MM.1S (cell line): ENCODE measurements at regions not wholly inside any gene's neighbourhood (a gene's known extent, or its start where the extent isn't known, plus 50 kb on each side); places are given as distances from the start of the nearest gene placed in this dataset.

Experiments
- EZH2 ChIP-seq: fragments of 300-600 bp; sonication (generic); optimal IDR thresholded peaks from 2 replicates; pipeline ENCODE3; 2017; ENCODE audit warnings: low read depth, mild to moderate bottlenecking, antibody characterized with exemption, low read length, mixed read lengths
- TF ChIP-seq, protein P1 (sequence below): fragments of 300-600 bp; sonication (generic); IDR thresholded peaks from 2 replicates; pipeline ENCODE4 v1.5.1; 2016; ENCODE audit warnings: antibody characterized with exemption, low read length, mixed read lengths

DNA sequence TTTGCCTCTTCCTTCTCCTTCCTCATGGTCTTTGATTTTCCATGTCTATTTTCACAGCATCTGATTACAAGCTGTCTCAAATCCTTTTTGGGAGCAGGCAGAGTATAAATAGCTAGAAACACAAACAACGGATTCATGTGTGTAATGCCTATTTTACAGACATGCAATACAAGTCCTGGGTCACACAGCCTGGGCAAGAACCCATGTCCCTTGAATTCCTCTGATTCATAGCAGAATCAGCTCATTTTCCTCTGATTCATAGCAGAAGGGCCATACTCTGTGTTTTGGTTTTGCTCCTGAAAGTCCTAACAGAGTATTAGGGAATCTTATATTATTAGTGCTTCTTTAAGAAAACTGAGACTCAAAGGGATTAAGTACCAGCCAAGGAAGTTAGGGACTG is 71.3 kb downstream of the IRX5 start:
- TF ChIP-seq, protein P1, sequence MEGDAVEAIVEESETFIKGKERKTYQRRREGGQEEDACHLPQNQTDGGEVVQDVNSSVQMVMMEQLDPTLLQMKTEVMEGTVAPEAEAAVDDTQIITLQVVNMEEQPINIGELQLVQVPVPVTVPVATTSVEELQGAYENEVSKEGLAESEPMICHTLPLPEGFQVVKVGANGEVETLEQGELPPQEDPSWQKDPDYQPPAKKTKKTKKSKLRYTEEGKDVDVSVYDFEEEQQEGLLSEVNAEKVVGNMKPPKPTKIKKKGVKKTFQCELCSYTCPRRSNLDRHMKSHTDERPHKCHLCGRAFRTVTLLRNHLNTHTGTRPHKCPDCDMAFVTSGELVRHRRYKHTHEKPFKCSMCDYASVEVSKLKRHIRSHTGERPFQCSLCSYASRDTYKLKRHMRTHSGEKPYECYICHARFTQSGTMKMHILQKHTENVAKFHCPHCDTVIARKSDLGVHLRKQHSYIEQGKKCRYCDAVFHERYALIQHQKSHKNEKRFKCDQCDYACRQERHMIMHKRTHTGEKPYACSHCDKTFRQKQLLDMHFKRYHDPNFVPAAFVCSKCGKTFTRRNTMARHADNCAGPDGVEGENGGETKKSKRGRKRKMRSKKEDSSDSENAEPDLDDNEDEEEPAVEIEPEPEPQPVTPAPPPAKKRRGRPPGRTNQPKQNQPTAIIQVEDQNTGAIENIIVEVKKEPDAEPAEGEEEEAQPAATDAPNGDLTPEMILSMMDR: no peak
- no peak for TF ChIP-seq EZH2
